OCI-LY3 (cell line): ENCODE measurements at regions not wholly inside any gene's neighbourhood (a gene's known extent, or its start where the extent isn't known, plus 50 kb on each side); places are given as distances from the start of the nearest gene placed in this dataset.
"Not testable (repeated sequence)": the region's sequence is repeated elsewhere in the genome, so short reads cannot be mapped to it uniquely, and the experiment has no call there.

Experiments used
- CTCF ChIP-seq: fragments of 200-600, 300-600 bp; sonication (generic); IDR thresholded peaks from 2 replicates; pipeline ENCODE4 v1.5.1; 2014; ENCODE audit warnings: antibody characterized with exemption, low read length, low read depth
- EZH2phosphoT487 ChIP-seq: fragments of 200-600 bp; shearing (Covaris generic); IDR thresholded peaks from 2 replicates; pipeline ENCODE4 v1.6.1; 2018; ENCODE audit warnings: antibody characterized with exemption, mixed run types, low read depth

GRCh38 chr1:149202283-149202682 is 98.9 kb upstream of the NBPF9 start:
- not testable (repeated sequence) for TF ChIP-seq CTCF, EZH2phosphoT487
